8988T (cell line): ENCODE measurements at regions not wholly inside any gene's neighbourhood (a gene's known extent, or its start where the extent isn't known, plus 50 kb on each side); places are given as distances from the start of the nearest gene placed in this dataset.
"Not testable (repeated sequence)": the region's sequence is repeated elsewhere in the genome, so short reads cannot be mapped to it uniquely, and the experiment has no call there.

Experiments
- DNase-seq: peaks from one replicate; pipeline ENCODE4 v3.0.0; 2011

DNA sequence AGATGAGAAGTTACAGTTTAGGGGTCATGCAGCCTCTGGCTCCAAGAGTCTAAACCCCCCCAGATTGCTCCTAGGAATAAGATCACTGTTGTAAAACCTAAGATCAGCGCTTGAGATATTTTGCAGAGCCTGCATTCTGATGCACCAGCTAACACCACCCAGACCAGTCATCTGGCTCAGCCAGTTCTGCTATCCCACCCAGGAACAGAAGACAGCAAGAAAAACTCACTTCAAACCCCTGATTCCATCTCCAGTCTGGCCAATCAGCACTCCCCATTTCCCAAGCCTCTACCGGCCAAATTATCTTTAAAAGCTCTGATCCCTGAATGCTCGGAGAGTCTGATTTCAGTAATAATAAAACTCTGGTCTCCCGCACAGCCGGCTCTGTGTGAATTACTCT, 158.6 kb downstream of the ZNF664 start:
- no peak for DNase-seq

DNA sequence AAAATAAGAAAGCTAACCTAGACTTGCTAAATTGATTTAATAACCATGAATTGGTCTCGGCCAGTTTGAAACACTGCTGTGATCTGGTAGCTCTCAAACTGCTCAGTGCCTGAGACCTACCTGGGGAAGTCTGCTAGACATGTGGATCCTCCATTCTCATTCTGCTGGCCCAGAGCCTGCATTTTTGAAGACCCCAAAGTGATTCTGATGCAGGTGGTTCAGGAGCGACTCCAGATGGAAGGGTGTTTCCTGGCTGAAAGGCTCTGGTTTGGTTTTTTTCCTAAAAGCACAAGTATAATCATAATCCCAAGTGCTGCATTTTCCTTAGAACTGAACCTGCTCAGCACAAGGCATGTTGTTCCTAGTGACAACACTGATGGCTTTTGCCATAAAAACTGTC, 159.5 kb downstream of the ZNF664 start:
- DNase-seq: no peak

DNA sequence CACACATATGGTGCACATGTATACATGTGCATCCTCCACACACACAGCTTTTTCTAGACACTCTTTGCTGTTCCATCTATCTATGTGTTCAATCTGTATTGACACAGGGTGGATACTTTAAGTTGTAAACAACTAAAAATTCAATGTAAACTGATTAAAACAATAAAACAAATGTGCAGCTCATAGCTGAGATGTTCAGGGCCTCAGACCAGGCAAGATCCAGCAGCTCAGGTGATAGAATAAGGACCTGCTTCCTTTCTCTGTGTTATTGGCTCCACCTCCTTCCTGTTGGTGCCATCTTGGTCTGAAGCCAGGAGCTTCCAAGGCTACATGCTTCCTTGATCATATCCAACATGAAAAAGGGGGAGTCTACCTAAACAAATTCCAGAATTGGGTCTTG, 158.1 kb upstream of the RFLNA start:
- no peak for DNase-seq

DNA sequence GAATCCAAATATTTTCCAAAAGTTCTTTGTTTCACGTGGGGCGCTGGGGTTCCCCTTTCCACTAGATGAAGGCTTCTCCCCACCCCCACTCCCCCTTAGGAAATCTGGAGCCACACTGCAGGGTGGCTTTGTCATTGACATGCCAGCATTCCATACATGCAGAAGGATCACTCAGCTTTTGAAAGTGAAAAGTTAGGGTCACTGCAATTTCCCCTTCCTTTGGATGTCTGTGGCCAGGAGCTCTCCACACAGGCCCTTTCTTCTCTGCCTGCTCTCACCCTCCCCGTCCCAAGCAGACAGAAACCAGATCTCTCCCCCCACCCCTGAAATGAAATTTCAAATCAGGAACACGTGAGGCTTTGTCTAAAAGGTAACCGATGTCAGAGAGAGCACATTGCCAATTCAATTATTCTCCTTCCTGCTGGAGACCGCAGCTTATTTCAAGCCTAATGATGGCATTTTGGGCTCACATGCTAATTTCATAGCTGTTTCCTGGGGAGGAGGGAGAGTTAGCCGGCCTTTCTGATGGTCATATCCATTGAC, 153.9 kb upstream of the RFLNA start:
- DNase-seq: no peak

DNA sequence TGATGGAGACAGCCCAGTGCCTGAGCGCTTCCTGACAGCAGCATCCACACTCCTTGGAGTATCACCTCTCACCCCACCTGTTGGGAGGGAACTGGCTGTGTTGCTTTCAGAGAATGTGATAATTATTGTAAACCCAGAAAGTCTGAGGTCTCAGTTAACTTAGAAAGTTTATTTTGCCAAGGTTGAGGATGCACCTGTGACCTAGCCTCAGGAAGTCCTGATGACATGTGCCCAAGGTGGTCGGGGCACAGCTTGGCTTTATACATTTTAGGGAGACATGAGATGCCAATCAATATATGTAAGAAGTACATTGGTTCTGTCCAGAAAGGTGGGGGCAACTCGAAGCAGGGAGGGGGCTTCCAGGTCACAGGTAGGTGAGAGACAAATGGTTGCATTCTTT, 153.3 kb upstream of the RFLNA start:
- DNase-seq: not testable (repeated sequence)

DNA sequence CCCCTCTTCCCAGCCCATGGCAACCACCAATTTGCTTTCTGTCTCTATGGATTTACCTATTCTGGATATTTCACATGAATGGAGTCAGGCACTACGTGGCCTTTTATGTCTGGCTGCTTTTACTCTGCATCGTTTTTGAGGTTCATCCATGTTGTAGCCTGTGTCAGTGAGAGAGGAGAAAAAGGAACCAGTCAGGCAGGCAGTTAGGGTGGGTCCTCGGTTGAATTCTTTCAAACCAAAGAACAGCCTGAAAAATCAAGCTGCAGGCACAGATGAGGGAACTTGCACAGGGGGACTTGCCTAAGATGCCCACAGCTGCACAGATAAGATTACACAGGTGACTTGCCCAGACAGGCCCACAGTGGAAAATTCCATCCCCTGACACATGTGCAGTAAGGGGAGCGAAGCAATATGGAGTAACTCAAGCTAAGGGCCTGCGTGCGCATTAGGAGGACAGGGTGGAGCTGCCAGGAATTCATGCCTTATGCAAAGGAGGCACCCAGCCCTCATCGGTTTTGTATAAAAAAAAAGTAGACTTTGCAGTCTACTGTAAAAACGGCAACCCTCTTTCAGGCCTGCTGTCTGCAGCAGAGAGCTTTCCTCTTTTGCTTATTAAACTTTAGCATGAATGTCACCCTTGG, 152.4 kb upstream of the RFLNA start:
- DNase-seq: no peak

DNA sequence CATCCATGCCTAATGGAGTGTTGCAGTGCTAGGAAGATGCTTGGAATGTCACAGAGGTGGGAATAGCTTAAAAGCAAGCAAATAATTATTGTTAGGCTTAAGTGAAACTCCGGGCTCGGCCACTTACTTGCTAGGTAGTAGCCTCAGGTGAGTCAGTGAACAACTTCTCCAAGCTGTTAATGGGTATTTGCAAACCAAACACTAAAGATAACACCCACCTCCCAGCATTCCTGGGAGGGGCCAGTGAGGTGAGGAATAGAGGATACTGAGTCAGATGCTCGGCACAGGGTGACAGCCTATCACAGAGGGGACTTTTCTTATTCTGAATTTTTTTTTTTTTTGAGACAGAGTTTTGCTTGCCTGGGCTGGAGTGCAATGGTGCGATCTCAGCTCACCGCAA, 151.2 kb upstream of the RFLNA start:
- DNase-seq: no peak

DNA sequence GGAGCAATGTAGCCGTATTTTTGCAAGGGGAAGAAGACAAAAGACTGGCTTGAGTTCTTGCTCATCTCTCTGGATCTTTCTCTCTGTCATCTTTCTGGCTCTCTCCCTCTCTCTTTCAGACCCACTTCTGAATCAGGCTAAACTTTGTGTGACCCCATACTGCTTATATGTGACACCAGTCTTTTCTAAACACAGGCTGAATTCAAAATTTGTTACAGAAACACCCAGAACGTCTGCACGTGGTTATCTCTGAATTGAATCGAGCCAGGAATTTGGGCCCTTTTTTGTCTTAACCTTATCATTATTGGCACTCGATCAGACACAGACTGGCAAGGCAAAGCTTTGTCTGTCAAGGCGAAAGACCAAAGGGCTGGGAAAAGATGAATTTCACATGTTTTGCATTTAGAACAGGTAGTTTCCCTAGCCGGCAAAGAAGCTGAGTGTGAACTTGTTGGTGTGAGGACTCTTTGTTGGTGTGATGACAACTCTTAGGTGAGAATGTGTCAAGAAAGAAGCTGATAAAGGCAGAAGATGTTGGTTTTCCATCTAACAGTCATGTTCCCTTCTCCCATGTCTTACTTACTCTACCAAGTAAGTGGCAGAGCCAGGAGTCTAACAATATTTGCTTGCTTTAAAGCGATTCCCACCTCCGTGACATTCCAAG, 150.2 kb upstream of the RFLNA start:
- no peak for DNase-seq

DNA sequence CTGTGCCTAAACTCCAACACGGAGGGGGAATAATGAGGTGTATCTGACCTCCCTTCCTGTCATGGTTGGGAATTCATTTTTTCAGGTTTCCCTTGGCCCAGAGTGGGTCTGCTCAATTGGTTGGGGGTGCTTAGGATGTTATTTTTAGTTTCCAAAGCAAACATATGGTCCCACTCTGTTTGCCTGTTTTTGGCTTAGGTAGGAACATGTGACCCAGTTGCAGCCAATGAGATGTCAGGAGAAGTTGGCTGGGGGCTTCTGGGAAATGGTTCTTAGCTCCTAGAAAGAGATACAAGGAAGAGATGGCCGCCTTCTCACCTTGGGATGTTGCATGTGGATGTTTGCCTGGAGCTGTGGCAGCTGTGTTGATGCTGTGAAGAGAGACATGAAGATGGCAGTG, 147.9 kb upstream of the RFLNA start:
- DNase-seq: no peak

DNA sequence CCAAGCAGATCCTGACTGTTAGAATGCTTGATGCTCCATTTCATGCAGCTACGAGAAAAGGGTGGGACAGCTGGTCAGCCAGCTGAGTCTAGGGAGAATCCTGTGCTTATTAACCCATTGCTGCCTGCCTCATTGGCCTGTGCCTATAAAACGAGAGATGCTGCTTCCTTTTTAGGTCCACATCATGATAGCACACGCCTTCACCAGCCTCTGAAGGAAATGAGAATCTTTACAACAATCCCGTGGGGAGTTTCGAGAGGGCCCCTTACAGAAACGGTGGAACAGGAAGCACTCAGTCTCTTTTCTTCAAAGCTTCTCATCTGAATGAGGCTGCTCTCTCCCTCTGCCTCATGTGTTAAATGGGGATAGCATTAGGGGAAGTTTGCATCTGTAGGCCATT, 147.3 kb upstream of the RFLNA start:
- DNase-seq: no peak

DNA sequence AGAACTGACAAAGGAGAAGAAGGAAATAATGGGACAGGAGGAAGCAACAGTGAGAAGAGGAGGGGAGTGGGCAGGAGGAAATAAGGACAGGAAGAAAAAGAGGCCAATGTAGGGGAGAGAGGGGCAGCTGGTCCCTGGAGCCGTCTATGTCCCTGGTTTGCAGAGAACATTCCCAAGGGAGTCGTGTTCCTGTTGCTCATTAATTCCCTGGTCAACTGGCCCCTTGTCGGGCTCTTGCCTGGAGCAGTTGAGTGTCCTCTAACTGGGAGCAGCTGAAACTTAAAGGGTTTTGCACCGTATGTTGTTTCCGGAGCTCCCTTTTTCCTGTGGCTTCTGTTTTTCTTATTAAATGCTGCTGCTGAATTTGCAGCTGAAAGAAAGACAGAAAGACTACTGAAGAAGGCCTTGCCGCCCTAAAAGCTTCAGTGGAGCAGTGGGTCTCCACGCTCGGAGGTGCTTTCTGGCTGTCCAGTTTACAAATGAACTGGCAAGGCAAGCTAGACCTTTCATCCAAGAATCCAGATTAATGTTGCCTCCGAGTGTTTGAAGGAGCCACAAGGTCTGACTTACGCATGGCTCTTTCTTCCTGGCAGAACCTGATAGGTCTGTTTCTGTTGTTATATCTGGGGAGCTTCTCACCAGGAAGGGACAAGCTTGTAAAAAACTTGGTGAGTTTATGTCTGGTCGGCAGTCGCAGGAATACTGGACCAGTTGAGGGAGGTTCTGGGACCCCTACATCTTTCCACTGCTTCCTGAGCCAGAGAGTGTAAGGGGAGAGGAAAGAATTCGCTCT, 146.2 kb upstream of the RFLNA start:
- DNase-seq: no peak

DNA sequence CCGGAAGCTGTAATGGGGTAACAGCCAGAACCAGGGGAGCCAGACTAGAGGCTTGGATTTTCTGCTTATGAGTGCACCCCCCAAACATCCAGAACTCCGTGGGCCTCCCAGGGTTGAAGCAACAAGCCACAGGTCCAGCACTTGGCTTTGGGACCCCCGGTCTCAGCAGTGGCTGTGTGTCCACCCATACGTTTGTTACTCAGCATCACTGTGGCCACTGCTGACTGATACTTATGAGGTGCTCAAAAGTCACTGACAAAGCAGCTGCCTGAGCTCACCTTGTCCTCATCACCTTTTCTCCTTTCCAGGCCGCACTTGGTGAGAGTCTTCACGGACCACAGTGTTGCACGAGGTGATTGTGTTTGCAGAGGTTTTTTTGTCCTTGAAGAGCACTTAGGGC, 145.6 kb upstream of the RFLNA start:
- DNase-seq: no peak

DNA sequence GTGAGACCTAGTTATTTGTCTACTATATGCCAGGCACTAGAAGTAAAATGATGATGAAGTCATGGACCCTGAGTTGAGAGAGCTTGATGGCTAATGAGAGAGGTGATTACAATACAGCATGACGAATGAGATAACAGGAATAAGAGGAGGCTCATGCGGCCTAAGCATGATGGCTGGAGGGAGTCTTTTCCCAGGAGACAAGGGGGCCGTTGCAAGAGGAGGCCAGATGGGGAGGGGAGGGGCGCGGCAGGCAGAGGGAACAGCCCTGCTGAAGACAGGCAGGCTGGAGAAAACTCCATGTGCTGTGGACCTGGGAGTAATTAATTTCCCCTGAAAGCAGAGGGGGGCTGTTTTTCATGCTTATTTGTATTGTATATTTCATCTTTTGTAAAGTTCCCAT, 144.7 kb upstream of the RFLNA start:
- no peak for DNase-seq

DNA sequence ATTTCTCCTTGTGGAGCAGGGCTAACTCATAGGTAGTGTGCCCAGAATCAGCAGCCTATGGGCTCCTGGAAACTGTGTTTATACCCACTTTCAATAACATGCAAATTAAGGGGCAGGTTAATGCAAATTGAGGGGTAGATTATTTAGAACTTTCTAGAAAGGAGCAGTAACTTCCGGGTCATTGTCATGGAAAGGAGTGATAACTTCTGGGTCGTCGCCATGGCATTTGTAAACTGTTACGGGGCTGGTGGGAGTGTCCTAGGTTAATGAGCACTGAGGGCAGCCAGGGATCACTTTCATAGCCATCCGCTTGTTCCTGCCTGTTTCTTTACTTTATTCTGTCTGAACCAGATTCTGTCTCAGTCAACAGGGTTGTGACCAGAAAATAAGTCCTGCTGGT, 143.3 kb upstream of the RFLNA start:
- DNase-seq: no peak

DNA sequence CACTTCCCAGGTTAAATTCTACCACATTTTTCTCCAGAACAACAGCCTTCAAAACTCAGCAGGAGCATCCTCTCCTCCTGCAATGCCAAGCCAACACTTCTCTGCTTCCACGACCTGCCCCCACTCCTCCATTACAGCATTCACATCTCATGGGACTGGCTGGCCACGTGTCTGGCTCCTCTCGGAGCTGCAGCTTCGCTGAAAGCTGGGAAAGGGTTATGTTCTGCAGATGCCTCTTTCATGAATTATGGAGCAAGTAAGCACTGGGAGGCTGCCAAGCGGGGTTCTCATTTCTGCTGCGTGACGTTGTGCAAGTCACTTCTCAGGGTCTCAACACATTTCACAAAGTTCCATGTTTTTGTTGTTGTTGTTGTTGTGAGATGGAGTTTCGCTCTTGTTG, 142.2 kb upstream of the RFLNA start:
- DNase-seq: no peak

DNA sequence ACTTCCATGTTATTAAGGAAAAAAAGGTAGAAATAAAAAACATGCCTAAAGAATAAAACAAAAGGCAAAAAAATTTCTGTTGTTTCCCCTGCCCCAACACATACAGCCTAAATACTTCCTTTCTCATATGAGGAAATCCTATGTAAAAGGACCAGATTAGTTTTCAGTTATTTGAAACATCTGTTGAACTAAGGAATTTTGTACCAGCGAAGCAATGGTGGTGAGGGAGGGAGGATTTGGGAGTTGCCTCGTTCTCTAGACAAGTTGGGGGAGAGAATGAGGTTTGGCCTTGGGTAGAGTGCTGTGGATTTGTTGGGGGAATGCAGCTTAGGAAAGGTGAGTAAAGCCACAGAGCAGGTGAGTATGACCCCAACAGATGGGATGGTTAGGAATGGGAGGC, 141.5 kb upstream of the RFLNA start:
- no peak for DNase-seq

DNA sequence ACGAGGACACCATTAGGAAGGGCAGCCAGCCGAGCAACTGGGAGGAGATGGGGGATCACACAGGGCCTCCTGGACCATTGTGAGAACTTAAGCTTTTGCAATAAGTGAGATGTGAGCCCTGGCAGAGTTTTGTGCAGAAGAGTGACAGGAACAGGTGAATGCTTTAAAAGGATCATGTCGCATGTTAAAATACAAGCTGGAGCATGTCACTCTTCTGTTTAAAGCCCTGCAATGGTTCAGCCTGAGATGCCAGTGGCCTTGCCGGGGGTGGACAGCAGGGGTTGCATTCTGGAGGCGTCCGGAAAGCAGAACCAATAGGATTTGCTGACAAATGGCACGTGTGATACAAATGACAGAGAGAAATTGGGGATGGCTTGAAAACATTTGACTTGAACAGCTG, 137.5 kb upstream of the RFLNA start:
- DNase-seq: no peak

DNA sequence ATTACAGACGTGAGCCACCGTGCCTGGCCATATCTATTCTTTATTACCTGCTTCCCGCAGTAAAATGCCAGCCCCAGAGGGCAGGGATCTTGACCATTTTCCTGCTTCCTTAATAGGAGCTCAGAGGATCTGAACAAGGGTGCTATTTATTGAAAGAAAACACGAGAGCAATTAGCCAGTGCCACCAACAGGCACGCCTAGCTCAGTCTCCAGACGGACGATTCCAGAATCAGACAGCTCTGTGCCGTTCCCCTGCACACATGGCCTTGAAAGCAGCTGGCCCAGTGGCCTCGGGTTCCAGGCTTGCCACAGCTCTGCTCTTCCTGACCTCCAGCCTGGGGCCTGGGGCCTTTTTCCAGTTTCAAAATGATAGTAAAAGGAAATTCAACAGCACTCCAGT, 135.2 kb upstream of the RFLNA start:
- no peak for DNase-seq

DNA sequence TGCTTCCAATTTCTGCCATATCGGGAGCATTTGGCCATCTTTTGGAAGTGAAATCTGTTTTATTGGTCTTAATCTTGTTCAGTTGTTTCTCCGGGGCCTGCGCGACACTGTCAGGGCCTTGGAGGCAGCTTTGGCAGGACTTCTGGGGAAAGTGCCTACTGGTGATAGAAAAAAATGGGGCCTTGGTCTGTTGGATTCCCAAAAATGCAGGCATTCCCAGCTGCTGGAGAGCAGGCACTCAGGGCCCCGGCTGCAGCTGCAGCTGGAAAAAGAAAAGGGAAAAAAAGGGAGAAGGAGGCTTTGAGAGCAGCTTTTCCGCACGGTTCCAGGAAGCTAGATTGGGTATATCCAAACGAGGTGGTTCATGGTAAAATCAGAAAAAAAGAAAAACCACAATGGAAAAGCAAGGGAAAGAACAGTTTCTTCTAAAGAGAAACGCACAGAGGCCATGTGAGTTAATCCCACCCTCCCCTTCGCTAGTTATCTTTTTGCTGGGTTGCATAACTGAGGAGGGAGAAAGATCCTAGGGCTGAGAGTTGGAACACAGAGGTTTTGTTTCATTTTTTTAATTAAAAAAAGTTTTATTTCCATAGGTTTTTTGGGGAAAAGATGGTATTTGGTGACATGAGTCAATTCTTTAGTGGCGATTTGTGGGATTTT, 134.7 kb upstream of the RFLNA start:
- DNase-seq: no peak

DNA sequence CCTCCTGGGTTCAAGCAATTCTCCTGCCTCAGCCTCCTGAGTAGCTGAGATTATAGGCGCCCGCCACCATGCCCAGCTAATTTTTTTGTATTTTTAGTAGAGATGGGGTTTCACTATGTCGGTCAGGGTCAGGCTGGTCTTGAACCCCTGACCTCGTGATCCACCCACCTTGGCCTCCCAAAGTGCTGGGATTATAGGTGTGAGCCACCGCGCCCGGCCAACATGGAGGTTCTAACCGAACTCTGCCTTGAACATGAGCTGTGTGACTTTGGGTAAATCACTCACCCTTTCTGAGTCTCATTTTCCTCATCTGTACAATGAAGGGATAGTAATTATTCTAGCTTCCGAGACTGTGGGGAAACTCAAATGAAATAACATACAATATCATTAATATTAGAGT, 133.5 kb upstream of the RFLNA start:
- DNase-seq: not testable (repeated sequence)

DNA sequence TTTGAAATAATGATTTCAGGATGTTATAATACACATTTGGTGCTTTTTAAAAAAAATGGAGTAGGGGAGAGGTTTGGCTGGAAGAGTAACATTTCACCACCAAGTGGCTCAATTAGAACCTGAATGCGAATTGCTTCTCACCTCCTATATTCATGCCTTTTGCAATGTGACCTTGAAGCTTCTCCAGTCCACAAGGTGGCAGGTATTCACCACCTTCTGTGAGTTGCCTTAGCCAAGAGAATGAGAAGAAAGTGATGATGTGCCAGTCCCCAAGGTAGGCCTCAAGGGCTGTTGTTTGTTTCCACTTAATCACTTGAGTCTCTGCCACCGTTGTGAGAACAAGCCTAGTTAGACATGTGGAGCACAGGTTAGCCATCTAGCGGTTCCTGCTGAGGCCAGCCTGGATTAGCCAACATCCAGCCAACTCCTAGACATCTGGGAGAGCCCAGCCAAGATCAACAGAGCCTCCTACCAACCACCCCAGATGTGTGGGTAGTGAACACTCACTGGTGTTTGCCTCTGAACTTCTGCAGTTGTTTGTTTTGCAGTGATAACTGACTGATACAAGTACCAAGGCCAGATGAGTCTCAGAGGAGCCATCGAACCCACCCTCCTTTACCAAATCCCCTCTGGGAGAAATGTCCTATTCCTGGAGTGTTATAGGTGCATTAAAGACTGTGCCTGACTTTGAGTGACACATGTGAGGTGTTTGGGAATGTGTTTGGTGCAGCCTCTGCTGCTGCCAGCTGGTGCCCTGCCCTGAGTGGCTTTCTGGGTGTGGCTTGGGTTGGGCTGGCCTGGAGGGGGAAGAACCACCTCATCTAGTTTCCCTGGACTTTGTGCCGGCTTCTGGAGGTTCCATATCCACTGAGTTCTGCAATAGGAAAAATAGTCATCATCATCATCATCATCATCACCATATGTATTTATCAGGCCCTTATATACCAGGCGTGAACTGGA, 132.5 kb upstream of the RFLNA start:
- no peak for DNase-seq

DNA sequence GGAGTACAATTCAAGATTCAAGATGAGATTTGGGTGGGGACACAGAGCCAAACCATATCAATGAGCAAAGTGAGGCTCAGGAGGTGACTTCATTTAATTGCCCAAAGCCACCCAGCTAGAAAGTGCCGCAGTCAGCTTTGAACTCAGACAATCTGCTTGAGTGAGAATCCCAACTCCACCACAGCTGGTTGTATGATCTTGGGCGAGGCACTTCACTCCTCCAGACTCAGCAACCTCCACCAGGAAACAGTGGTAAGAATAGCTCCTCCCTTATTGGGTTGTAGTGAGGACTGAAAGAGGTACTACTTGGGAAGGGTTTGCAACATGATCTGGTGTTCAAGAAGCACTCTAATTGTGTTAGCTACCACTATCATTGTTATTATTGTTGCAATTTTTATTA, 129.2 kb upstream of the RFLNA start:
- no peak for DNase-seq
